Sigmoid colon (tissue), 6 donors: ENCODE measurements at regions not wholly inside any gene's neighbourhood (a gene's known extent, or its start where the extent isn't known, plus 50 kb on each side); places are given as distances from the start of the nearest gene placed in this dataset.

Source experiments
- DNase-seq: peaks from one replicate; pipeline ENCODE4 v3.0.0-alpha.2; 2019
- H3K27ac ChIP-seq, 4 donors: fragments of 200-600 bp; sonication (generic); one replicate each; pipeline ENCODE4 v1.5.1; 2016 to 2019; ENCODE audit warnings: mild to moderate bottlenecking in 1 of 4
- H3K27me3 ChIP-seq, 3 donors: fragments of 200-600 bp; sonication (generic); one replicate each; pipeline ENCODE4 v1.5.1; 2019; ENCODE audit warnings: mild to moderate bottlenecking in 1 of 3
- H3K36me3 ChIP-seq, 4 donors: fragments of 200-600 bp; sonication (generic); one replicate each; pipeline ENCODE4 v1.5.1; 2016 to 2019
- H3K4me1 ChIP-seq, 4 donors: fragments of 200-600 bp; sonication (generic); one replicate each; pipeline ENCODE4 v1.5.1; 2017 to 2019
- H3K4me3 ChIP-seq, 4 donors: fragments of 200-600 bp; sonication (generic); one replicate each; pipeline ENCODE4 v1.5.1; 2017 to 2019; ENCODE audit warnings: mild to moderate bottlenecking in 2 of 4, moderate library complexity in 1 of 4
- H3K9me3 ChIP-seq, 4 donors: fragments of 200-600 bp in 3 of 4; sonication (generic) in 3 of 4; one replicate each; pipeline versions ENCODE4 v1.5.1 to v1.6.1; 2013 to 2019
- EP300 ChIP-seq, 4 donors: sonication (generic); formaldehyde crosslinking; IDR thresholded peaks; one replicate each; pipeline ENCODE4 v1.6.1; 2017; ENCODE audit warnings: antibody characterized with exemption in 4 of 4
- POLR2A ChIP-seq, 2 donors: fragments of 450-650 bp; IDR thresholded peaks; one replicate each; pipeline ENCODE4 v1.6.1; 2016; ENCODE audit warnings: antibody characterized with exemption in 2 of 2, mild to moderate bottlenecking in 2 of 2, moderate library complexity in 2 of 2
- POLR2AphosphoS5 ChIP-seq, 4 donors: sonication (generic); formaldehyde crosslinking; IDR thresholded peaks; one replicate each; pipeline ENCODE4 v1.6.1; 2017; ENCODE audit warnings: antibody characterized with exemption in 4 of 4
- WGBS, 2 donors: extraction: QIAGEN DNeasy Blood & Tissue Kit; methylation state at CpG; one replicate each; pipeline ENCODE4 v1.1.7; 2013; 5-methylcytosine and 5-hydroxymethylcytosine counted together
- intact Hi-C: fragments of 100-400 bp; cut with DNase I; formaldehyde crosslinking; loops from one replicate; pipeline ENCODE4 v1.15.1; 2023
- TF ChIP-seq, protein P1 (sequence below), 4 experiments: fragments of 450-650 bp in 3 of 4; fragments of 200-600 bp in 1 of 4; IDR thresholded peaks; one replicate each; pipeline ENCODE4 v1.5.1; 2016 to 2019; ENCODE audit warnings: antibody characterized with exemption in 4 of 4, mild to moderate bottlenecking in 3 of 4, moderate library complexity in 2 of 4
- donor health status: healthy with polysubstance abuse.
- donor health status: healthy.

GRCh38 chr11:112541140-112542046 is 280.7 kb upstream of the PLET1 start:
- Histone ChIP-seq H3K9me3 (no peaks in the 10 kb centered on the region), H3K36me3 (no peaks in the 10 kb centered on the region), H3K4me1 (peaks cover 0 to 5% (median 0%) of the 10 kb centered on the region in 4 donors), H3K27me3 (no peaks in the 10 kb centered on the region), H3K27ac (no peak overlapping the region), H3K4me3 (no peak overlapping the region)
- DNase-seq, result no peak
- WGBS, 2 donors, result 74 to 79% methylated on average over 3 of the region's 3 CpGs
- TF ChIP-seq, protein P1, sequence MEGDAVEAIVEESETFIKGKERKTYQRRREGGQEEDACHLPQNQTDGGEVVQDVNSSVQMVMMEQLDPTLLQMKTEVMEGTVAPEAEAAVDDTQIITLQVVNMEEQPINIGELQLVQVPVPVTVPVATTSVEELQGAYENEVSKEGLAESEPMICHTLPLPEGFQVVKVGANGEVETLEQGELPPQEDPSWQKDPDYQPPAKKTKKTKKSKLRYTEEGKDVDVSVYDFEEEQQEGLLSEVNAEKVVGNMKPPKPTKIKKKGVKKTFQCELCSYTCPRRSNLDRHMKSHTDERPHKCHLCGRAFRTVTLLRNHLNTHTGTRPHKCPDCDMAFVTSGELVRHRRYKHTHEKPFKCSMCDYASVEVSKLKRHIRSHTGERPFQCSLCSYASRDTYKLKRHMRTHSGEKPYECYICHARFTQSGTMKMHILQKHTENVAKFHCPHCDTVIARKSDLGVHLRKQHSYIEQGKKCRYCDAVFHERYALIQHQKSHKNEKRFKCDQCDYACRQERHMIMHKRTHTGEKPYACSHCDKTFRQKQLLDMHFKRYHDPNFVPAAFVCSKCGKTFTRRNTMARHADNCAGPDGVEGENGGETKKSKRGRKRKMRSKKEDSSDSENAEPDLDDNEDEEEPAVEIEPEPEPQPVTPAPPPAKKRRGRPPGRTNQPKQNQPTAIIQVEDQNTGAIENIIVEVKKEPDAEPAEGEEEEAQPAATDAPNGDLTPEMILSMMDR (IDR thresholded peaks at IDR 0.05), result no peak
- TF ChIP-seq POLR2A (IDR thresholded peaks at IDR 0.05) (no peak), EP300 (IDR thresholded peaks at IDR 0.05) (no peak), POLR2AphosphoS5 (IDR thresholded peaks at IDR 0.05) (no peak)
- intact Hi-C loops, result no loop called here

- Histone ChIP-seq H3K4me1 (peaks cover 0 to 5% (median 0%) of the 10 kb centered on the region in 4 donors), H3K36me3 (no peaks in the 10 kb centered on the region), H3K4me3 (no peak overlapping the region), H3K9me3 (no peaks in the 10 kb centered on the region), H3K27ac (no peak overlapping the region), H3K27me3 (no peaks in the 10 kb centered on the region)
- intact Hi-C loops, result no loop called here
- TF ChIP-seq, protein P1 (IDR thresholded peaks at IDR 0.05), result no peak
- TF ChIP-seq POLR2A (IDR thresholded peaks at IDR 0.05) (no peak), POLR2AphosphoS5 (IDR thresholded peaks at IDR 0.05) (no peak), EP300 (IDR thresholded peaks at IDR 0.05) (no peak)
- 66 to 86% methylated on average over 1 of the region's 1 CpG for WGBS, 2 donors
- no peak for DNase-seq
These were observed 281.8 kb upstream of the PLET1 start for GRCh38 chr11:112542479-112542878.

DNA sequence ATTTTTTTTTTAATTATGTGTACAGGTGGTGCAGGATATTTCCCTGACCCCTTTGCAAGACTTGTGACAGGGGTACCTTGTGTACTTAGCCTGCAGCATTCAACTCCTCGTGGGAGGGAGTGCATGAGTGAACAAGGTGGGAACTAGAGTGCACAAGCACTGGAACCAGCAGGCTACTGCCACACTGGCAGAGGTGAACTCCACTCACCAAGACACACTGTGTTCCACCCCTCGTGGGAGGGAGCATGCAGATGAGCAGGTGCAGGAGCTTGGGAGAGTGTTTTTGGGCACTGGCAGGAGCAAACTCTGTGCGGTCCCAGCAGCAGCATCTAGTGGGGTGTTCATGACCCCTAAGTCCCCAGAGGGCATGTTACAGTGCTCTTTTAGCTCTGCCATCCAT is 282.7 kb upstream of the PLET1 start:
- Histone ChIP-seq H3K9me3 (no peaks in the 10 kb centered on the region), H3K27ac (no peak overlapping the region), H3K4me3 (no peak overlapping the region), H3K27me3 (no peaks in the 10 kb centered on the region), H3K4me1 (peaks cover 0 to 5% (median 0%) of the 10 kb centered on the region in 4 donors), H3K36me3 (no peaks in the 10 kb centered on the region)
- DNase-seq, result no peak
- TF ChIP-seq EP300 (IDR thresholded peaks at IDR 0.05) (no peak), POLR2AphosphoS5 (IDR thresholded peaks at IDR 0.05) (no peak), POLR2A (IDR thresholded peaks at IDR 0.05) (no peak)
- TF ChIP-seq, protein P1 (IDR thresholded peaks at IDR 0.05), result no peak
- intact Hi-C loops, result no loop called here
- 83 to 85% methylated on average over 3 of the region's 3 CpGs for WGBS, 2 donors

DNA sequence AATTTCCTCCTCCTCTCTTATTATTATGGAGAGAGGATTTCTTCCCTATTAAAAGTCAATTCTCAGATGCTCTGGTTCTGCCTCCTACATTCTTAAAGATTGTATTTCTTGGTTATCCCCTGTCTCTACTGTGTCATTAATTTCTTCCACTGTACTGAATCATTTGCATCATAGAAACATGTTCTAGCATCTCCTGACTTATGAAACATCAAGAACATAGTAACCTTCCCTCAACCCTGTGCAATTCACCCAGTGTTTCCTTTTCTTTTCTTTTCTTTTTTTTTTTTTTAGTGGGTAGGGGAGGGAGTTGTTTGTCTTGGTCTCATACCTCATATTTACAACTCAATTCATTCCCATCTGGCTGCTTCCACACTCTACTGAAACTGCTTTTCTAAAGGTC is 288.0 kb upstream of the PLET1 start:
- TF ChIP-seq POLR2A (IDR thresholded peaks at IDR 0.05) (no peak), EP300 (IDR thresholded peaks at IDR 0.05) (no peak), POLR2AphosphoS5 (IDR thresholded peaks at IDR 0.05) (no peak)
- TF ChIP-seq, protein P1 (IDR thresholded peaks at IDR 0.05), result no peak
- intact Hi-C loops, result no loop called here
- no peak overlapping the region for H3K27ac ChIP-seq
- DNase-seq, result no peak
- no peaks in the 10 kb centered on the region for H3K36me3 ChIP-seq
- no peaks in the 10 kb centered on the region for H3K4me1 ChIP-seq
- no peaks in the 10 kb centered on the region for H3K9me3 ChIP-seq
- no peaks in the 10 kb centered on the region for H3K27me3 ChIP-seq
- H3K4me3 ChIP-seq, result no peak overlapping the region
